Muscle layer of colon (tissue), 2 donors: ENCODE measurements at regions not wholly inside any gene's neighbourhood (a gene's known extent, or its start where the extent isn't known, plus 50 kb on each side); places are given as distances from the start of the nearest gene placed in this dataset.

Source experiments
- H3K27ac ChIP-seq: one replicate; pipeline ENCODE4 v1.7.0; 2013; ENCODE audit warnings: low read depth, mild to moderate bottlenecking, low read length, moderate library complexity
- H3K27me3 ChIP-seq, 2 donors: one replicate each; pipeline ENCODE4 v1.7.0; 2013; ENCODE audit warnings: low read length in 2 of 2, mild to moderate bottlenecking in 2 of 2; ENCODE audit not compliant: insufficient read depth in 2 of 2, control insufficient read depth in 1 of 2
- H3K36me3 ChIP-seq: one replicate; pipeline ENCODE4 v1.7.0; 2013; ENCODE audit warnings: mild to moderate bottlenecking, low read length; ENCODE audit not compliant: insufficient read depth
- H3K4me1 ChIP-seq: one replicate; pipeline ENCODE4 v1.7.0; 2013; ENCODE audit warnings: mild to moderate bottlenecking, low read length; ENCODE audit not compliant: insufficient read depth
- H3K4me3 ChIP-seq, 2 donors: one replicate each; pipeline ENCODE4 v1.7.0; 2013; ENCODE audit warnings: low read length in 2 of 2, low read depth in 1 of 2, mild to moderate bottlenecking in 1 of 2, moderate library complexity in 1 of 2
- H3K9ac ChIP-seq: one replicate; pipeline ENCODE4 v1.7.0; 2013; ENCODE audit warnings: low read length
- H3K9me3 ChIP-seq: one replicate; pipeline ENCODE4 v1.7.0; 2013; ENCODE audit warnings: mild to moderate bottlenecking, low read length
- donor health status: abdominal sarcoma.
- donor health status: Adenocarcinoma of cecum.

DNA sequence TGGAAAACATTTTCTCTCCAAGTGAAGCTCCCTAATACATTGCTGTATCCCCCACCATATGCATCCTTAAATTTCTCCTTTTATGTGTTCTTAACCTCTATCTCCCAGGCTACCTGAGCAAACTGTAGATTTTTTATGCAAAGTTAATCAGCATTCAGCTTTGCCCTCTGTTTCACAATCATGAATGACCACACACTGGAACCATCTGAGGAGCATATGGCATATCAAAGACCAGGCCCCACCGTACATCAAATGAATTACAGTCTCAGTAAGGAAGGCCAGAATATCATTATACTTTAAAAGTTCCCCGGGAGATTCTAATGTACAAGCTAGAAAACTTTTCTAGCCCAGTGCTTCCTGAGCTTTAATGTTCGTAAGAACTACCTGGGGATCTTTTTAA, 115.5 kb upstream of the NECTIN3 start:
- Histone ChIP-seq H3K27me3 (no peaks in the 10 kb centered on the region), H3K4me1 (no peaks in the 10 kb centered on the region), H3K36me3 (no peaks in the 10 kb centered on the region), H3K4me3 (no peak overlapping the region), H3K9ac (no peak overlapping the region), H3K9me3 (no peaks in the 10 kb centered on the region), H3K27ac (no peak overlapping the region)

DNA sequence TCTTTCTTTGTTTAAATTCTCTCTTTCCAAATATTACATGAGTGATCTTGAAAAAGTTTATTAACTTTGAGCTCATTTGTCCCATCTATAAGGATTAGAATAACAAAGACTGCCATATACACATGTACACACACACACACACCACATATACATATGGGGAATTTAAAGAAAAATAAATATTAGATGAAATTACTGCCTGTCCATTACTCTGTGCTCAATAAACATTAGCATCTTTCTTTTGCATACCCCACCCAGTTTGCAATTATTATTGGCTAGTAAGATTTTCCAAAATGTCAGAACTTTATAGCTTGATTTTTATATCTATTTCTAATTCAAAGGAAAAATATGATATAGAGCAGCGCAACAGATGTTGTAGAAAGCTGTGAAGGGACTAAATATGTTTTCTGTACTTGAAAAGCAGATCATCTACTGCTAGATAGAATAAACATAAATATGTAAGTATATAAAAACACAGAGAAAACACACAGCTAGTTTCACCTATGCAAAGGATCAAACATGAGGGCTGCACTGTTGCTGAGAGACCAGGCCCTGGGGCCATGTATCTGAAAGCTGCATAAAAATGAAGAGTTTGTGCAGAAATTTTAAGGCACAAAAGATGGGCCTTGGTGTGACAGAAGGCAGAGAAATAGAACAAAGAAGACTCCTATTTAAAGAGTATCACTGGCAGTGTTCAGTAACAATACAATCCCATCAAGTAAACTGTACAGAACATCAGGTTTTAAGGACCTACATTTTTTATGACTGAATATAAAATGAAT, 114.2 kb upstream of the NECTIN3 start:
- Histone ChIP-seq H3K27ac (no peak overlapping the region), H3K36me3 (no peaks in the 10 kb centered on the region), H3K9ac (no peak overlapping the region), H3K27me3 (no peaks in the 10 kb centered on the region), H3K9me3 (no peaks in the 10 kb centered on the region), H3K4me1 (no peaks in the 10 kb centered on the region), H3K4me3 (no peak overlapping the region)

DNA sequence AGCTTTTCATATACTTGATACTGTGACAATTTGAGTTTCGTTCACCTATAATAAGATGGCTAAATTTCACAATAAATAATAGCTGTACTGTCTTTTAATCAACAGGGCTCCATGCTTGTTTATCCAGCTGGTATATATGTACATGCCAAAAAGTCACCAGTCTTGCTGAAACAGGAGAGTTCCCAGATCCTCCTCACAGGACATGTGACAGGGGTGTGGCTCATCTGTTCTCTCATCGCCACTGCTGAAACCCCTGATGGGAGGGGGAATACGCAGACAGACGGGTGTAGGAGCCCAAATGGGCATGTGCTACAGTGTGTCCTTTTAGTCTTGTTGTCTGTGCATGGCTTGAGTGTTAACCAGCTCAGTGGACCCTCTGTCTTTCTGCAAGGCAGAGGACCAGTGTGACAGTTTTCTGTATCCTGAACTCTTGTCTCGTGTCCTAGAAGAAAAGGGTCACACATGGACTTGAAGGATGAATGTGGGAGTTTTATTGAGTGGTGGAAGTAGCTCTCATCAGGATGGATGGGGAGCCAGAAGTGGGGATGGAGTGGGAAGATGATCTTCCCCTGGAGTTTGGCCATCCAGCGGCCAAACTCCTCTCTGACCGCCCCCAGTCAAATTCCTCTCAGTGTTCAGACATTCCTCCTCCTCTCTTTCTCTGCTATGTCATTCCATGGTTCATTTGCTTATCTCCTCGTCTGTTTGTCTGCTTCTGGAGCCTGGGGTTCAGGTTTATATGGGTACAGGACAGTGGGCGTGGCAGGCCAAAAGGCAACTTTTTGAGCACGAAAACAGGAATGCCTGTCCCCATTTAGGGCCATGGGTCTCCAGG, 113.1 kb upstream of the NECTIN3 start:
- no peaks in the 10 kb centered on the region for H3K36me3 ChIP-seq
- H3K4me3 ChIP-seq: no peak overlapping the region
- H3K27ac ChIP-seq: no peak overlapping the region
- H3K4me1 ChIP-seq: no peaks in the 10 kb centered on the region
- H3K9ac ChIP-seq: no peak overlapping the region
- H3K9me3 ChIP-seq: no peaks in the 10 kb centered on the region
- no peaks in the 10 kb centered on the region for H3K27me3 ChIP-seq

DNA sequence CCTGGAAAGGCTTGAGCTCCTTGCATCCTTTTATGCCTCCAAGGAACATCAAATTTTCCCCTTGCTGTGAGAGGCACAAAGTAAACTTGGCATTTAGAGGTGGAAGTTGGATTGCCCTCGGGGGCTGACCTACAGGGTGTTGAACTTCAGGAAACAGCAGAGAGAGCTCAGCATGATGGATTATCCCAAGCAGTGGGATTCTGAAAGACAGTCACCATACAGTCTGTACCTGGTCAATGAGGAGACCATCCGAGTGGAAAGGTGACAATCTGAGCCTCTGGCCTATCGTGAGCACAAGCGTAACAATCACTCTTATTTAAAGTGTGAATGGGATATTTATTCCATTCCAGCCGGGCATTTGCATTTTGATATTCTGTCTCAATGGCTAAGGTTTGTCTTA, 105.6 kb upstream of the NECTIN3 start:
- Histone ChIP-seq H3K9me3 (no peaks in the 10 kb centered on the region), H3K27ac (no peak overlapping the region), H3K9ac (no peak overlapping the region), H3K27me3 (no peaks in the 10 kb centered on the region), H3K36me3 (no peaks in the 10 kb centered on the region), H3K4me3 (no peak overlapping the region), H3K4me1 (no peaks in the 10 kb centered on the region)

DNA sequence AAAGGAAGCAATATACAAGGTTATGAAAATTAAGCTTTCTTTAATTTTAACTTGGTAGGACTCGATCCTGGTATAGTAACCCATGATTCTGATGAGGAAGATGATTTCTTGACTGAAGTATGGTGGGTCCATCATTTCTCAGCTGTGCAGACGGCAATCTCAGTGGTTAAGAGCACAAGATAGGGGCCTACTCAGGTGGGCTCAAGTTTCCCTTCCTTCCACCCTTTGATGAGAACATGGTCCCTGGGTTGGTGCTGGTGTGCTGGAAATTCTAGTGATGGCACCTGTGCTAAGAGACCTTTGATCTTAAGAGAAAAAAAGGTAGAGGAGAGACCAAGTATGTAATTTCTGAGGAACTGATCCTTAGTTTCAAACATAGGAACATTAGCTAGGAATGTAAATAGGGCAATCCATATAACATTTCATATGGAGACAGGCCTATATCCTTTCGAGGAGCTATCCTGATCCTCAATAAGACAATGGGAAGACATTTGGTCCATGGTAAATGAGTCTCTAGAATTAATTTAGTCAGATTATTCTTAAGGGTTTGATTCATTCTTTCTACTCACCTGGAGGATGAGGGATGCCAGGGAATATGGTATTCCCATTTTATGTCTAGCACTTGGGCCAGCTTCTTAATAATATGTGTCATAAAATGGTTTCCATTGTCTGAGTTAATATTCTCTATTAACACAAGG, 104.5 kb upstream of the NECTIN3 start:
- Histone ChIP-seq H3K36me3 (no peaks in the 10 kb centered on the region), H3K27ac (no peak overlapping the region), H3K4me3 (no peak overlapping the region), H3K27me3 (no peaks in the 10 kb centered on the region), H3K4me1 (no peaks in the 10 kb centered on the region), H3K9ac (no peak overlapping the region), H3K9me3 (no peaks in the 10 kb centered on the region)

DNA sequence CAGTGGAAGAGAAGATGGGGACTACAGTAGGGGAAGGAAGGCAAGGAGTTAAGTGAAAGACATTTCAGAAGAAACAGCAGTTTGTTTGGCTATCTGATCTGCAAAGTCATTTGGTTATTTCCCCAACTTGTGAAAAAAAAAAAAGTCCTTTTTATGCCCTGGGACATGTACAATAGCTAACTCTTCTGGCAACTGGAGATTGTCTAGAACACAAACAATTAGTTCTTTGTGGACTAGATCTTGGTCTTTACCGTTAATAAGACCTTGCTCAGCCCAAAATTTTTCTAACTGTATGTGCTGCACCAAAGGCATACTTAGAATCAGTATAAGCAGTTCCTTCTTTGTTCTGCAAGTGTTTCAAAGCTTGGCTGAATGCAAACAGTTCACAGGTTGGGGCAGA, 103.5 kb upstream of the NECTIN3 start:
- no peaks in the 10 kb centered on the region for H3K9me3 ChIP-seq
- no peak overlapping the region for H3K9ac ChIP-seq
- no peaks in the 10 kb centered on the region for H3K36me3 ChIP-seq
- H3K27me3 ChIP-seq: no peaks in the 10 kb centered on the region
- no peak overlapping the region for H3K4me3 ChIP-seq
- H3K27ac ChIP-seq: no peak overlapping the region
- H3K4me1 ChIP-seq: no peaks in the 10 kb centered on the region

DNA sequence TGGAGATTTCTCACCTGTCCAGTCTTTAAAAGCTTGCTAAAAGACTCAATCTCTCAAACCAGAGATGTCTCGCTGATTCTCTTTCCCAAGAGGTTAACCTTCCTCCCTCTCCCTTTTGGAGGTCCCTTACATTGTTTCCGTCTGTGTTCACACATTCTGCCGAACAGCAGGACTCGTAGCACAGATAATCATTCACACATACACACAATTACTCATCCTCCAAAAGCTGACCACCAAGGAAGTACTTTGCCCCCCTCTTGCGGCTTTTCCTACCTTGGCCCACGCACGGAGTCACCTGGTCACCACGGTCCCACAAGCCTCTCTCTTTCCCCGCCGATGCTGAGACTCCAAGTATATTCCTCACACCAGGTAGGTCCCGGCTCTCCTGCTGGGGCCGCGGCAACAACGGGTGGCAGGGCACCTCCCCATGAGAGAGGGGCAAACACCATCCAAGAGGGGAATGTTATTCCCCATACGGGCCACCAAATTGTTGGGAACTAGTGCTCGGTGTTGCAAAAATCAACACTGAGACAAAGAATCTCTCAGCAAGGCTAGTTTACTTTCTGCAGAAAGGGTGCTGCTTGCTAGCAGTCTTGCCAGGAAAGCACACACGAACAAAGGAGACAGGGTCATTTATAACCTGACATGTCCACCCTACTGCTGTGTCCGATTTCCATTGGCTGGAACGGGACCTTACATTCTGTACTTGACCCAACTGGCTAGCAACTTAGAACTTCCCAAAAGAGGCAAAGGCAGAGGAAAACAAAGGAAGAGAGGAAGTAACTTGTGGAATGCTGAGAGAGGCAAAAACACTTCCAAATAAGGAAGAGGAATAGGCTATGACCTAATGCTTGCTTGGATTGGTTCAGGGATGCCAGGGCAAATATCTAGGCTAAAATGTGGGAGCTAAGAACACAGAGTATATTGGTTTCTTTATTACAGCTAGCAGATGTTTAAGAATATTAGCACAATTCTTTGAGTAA, 102.1 kb upstream of the NECTIN3 start:
- Histone ChIP-seq H3K9ac (no peak overlapping the region), H3K4me3 (no peak overlapping the region), H3K36me3 (no peaks in the 10 kb centered on the region), H3K9me3 (no peaks in the 10 kb centered on the region), H3K4me1 (no peaks in the 10 kb centered on the region), H3K27ac (no peak overlapping the region), H3K27me3 (no peaks in the 10 kb centered on the region)

DNA sequence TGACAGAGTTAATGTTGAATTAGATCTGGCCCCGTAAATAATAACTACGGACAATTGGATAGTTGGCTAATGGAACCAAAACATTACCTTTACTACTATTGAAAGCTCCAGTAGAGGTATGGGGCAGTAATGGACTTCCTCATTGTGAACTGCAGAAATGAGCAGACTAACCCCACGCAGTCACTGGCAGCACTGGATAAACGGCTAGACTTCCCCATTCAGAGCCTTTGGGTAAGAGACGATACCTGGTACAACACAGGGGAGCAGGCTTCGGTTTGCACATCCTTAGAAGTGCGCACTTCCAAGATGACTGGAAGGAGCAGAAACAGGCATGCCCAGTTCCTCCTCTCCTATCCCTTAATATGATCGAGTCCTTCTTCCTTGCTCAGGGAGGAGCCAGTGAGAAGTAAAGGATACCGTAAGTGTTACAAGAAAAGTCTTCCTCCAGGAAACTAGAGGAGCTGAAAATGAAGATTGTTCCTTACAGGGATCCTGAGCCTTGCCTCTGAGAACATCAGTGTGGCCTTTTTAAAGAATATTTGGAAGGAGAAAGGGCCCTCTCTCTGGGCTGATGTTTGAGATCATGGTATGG, 100.5 kb upstream of the NECTIN3 start:
- no peaks in the 10 kb centered on the region for H3K9me3 ChIP-seq
- H3K4me1 ChIP-seq: no peaks in the 10 kb centered on the region
- H3K4me3 ChIP-seq: no peak overlapping the region
- H3K9ac ChIP-seq: no peak overlapping the region
- no peaks in the 10 kb centered on the region for H3K36me3 ChIP-seq
- no peak overlapping the region for H3K27ac ChIP-seq
- no peaks in the 10 kb centered on the region for H3K27me3 ChIP-seq

DNA sequence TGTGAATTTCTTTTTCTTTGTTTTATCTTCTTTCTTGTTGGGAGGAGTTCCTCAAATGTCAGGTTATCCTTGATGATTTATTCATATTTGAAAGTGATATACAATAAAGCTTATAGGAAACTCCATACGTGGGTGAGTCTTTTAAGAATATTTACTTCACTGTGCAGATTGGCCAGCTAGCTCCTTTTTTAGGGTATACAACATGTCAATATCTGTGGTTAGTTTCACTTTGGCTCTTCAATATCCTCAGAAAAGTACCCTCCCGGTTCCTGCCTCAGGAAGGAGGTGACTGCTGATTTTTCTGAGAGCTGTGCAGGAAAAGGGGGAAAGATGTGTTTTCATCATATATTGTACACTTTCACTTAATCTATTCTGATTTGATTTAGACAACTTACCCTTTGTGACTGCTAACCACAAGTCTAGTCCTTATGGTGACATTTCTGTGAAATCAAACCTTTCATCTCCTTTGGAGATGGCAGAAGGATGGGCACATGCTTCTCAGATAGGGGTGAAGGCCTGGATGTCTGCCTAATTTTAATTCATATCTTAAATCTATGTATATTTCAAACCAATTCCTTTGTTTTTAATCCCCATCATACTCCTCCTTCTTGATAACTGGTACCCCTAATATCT, 98.2 kb upstream of the NECTIN3 start:
- no peak overlapping the region for H3K27ac ChIP-seq
- H3K9me3 ChIP-seq: no peaks in the 10 kb centered on the region

DNA sequence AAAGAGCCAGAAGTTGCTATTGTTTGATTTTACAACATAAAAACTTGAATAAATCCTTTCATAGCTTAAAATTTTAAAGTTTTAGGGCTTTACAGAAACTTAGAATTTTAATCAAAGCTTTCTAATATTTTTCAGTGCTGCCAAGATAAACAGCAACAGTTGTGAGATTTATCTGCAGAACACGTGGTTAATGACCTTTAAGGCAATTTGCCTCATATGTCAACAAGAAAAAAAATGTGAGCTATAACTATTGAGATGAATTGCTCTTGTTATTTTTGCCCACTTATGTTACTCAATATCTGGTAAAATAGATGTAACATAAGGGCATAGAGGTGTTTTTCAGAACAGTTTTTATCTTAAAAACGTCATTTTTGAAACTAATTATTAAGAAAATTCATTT, 96.7 kb upstream of the NECTIN3 start:
- Histone ChIP-seq H3K36me3 (no peaks in the 10 kb centered on the region), H3K27me3 (no peaks in the 10 kb centered on the region), H3K4me1 (no peaks in the 10 kb centered on the region), H3K4me3 (no peak overlapping the region), H3K9ac (no peak overlapping the region), H3K9me3 (no peaks in the 10 kb centered on the region), H3K27ac (no peak overlapping the region)

More for the DNA sequence above, 98.2 kb upstream of the NECTIN3 start:
- H3K4me3 ChIP-seq: no peak overlapping the region
- H3K4me1 ChIP-seq: no peaks in the 10 kb centered on the region
- H3K36me3 ChIP-seq: no peaks in the 10 kb centered on the region
- no peaks in the 10 kb centered on the region for H3K27me3 ChIP-seq
- H3K9ac ChIP-seq: no peak overlapping the region
